ENCODE measurements at regions not wholly inside any gene's neighbourhood (a gene's known extent, or its start where the extent isn't known, plus 50 kb on each side); places are given as distances from the start of the nearest gene placed in this dataset.

DNA sequence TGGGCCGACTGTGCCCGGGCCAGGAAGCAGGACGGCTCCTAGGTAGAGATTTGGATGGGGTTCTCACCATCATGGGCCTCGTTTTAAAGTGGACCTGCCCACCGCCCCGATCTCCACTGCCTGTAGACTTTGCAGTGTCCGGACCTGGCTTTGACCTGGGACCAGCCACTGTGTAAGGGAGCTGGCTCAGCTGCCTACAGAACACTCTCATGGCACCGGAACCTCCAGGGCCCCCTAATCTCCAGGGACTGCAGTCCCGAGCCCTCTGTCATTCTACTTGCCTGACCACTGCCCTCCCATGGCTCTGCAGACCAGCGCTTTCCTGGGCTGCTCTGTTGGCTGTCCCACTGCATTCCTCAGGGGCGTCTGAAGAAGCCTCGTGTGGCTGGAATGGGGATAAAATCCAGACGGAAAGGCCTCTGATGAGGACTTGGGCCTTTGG lies 120.8 kb downstream of the GLI2 start:
- TF ChIP-seq, protein P1, sequence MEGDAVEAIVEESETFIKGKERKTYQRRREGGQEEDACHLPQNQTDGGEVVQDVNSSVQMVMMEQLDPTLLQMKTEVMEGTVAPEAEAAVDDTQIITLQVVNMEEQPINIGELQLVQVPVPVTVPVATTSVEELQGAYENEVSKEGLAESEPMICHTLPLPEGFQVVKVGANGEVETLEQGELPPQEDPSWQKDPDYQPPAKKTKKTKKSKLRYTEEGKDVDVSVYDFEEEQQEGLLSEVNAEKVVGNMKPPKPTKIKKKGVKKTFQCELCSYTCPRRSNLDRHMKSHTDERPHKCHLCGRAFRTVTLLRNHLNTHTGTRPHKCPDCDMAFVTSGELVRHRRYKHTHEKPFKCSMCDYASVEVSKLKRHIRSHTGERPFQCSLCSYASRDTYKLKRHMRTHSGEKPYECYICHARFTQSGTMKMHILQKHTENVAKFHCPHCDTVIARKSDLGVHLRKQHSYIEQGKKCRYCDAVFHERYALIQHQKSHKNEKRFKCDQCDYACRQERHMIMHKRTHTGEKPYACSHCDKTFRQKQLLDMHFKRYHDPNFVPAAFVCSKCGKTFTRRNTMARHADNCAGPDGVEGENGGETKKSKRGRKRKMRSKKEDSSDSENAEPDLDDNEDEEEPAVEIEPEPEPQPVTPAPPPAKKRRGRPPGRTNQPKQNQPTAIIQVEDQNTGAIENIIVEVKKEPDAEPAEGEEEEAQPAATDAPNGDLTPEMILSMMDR (conservative IDR thresholded peaks at IDR 0.05): no peak
- no peak for TF ChIP-seq EZH2 (IDR thresholded peaks at IDR 0.05; ENCODE audit: low read depth)
